HG03460 (cell line): ENCODE measurements at regions not wholly inside any gene's neighbourhood (a gene's known extent, or its start where the extent isn't known, plus 50 kb on each side); places are given as distances from the start of the nearest gene placed in this dataset.

ENCODE experiments used
- ATAC-seq: cut with Tn5 transposase; IDR thresholded peaks from one replicate; pipeline ENCODE4 v1.9.1; 2021; ENCODE audit not compliant: unreplicated experiment

DNA sequence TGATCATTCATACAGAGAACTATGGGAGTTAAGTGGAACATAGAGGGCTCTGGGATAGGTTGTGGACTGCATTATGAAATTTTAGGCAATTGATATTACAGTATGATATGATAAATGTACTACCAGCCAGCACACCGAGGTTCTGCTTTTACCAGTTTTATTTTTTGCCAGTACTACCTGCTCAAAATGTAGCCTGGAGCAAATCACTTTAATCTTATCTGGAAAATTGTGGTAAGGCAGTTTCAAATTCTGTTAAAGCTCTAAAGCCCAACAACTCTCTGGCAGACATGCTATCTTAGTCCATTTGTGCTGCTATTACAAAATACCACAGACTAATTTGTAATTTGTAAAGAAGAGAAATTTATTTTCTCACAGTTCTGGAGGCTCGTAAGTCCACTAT lies 474.9 kb upstream of the CWC22 start:
- ATAC-seq: no peak

DNA sequence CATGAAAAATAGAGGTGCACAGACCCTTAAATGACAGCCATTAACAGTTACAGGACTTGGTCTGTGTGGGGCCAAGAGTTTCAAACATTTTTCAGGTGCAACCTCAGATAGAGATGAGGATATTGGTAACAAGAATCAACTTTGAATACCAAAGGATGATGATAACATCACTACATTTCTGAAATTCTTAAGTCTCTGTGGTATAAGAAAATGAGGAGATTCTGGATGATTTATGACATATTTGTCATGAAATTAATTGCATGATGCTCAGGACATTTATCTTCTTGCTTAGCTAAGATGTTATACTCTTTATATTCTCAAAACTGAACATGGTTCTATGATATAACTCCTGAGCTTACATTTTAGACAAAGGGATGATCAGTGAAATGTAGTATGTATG lies 471.8 kb upstream of the CWC22 start:
- no peak for ATAC-seq

DNA sequence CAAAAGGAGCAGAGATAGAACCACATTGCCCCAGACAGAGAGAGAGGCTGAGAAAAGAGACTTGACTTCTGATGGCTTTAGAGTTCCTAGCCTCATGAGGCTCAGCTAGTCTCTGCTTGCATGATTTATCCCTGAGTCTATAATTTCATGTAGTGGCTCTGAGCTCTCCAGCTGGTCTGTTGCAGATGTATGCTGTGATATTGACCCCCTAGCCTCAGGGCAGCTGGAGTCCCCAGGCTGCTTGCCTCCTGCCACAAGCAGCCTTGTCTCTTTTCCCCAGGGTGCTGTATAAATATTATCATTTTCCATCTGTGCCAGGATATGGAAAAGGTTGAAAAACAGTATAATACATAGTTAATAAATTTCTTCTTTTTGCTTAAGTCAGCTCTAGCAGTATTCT lies 467.6 kb upstream of the CWC22 start:
- ATAC-seq: no peak

DNA sequence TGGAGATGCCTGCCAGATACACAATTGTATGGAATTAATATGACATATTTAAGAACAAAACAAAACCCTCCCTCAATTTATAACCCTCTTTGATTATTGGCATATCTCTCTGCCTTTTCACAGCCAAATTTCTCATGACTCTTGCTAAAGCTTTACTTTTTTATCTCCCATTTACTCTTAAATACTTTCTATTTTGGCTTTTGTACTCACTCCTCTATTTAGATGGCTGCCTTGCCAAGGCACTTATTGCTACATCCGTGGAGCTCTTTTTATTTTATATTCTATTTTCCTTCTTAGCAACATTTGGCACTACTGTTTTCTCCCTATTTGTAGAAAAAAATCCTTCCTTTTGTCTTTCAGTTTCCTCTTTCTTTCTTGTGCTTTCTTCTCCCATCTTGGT lies 466.4 kb upstream of the CWC22 start:
- no peak for ATAC-seq

DNA sequence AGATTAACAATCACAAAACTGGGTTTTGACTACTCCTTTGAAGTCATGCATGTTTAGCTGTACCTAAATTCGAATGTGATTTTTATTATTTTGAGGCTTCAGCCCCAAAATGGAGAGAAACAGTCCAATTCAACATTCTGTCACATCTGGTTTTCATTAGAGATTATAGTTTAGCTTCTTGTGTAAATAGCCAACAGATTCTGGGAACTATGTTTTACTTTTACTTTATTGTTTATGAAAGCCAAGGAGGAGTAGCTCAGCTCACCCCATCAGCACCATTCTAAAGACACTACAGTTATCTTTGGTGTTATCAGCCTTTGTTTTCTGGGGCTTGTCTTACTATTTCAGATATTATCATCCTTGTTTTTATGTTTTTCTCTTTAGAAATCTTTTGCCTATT lies 465.0 kb upstream of the CWC22 start:
- no peak for ATAC-seq

DNA sequence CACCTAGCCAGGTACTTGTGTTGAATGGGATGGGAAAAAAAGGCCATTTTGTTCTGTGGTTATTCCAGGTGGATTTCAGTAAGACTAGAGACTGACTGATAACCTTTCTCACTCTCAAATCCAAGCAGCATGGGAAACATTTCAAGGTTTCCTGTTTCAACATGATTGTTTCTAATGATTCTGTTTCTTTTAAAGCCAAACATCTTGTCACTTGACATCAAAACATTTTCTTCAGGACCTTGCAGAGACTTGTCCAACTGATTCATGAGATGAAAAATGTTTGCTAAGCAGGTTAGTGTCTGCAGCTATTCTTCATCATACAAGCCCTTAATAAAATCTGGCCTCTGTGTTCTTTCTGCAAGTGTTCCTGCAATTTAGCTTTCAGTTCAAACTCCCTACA lies 456.5 kb upstream of the CWC22 start:
- no peak for ATAC-seq

DNA sequence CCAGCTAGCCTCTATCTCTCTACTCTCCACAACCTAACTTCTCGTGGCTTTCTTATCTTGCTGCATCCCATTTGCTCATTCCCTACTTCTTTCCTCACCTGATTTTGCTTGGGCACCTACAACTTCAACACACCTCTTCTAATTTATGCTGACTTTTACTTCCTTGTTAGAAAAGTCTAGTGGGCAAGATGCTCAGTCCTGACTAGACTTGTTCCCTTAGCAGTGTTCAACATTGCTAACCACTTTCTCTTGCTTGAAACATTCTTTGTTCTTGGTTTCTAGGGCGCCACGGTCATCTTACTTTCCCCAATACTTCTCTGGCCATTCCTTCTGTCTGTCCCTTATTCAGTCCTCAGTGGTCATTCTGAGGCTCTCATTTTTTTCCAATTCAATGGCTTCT lies 454.7 kb upstream of the CWC22 start:
- ATAC-seq: no peak

DNA sequence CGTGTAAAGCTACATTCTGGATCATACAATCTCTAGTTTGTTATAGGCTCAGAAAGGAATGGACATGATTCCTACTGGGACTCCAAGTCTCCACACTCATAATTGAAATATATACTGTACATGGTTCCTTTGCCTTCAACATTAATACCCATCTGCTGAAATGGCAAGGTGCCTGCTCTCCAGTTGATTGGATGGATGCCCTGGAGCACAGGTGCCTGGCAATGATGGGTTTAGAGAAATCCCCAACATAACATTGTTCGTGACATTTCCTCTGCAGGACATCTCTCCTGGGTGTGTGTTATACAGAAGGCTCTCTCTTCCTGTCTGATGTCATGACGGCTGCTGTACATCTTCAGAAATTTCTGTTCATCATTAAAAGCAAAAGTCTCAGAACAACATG lies 449.7 kb upstream of the CWC22 start:
- no peak for ATAC-seq

DNA sequence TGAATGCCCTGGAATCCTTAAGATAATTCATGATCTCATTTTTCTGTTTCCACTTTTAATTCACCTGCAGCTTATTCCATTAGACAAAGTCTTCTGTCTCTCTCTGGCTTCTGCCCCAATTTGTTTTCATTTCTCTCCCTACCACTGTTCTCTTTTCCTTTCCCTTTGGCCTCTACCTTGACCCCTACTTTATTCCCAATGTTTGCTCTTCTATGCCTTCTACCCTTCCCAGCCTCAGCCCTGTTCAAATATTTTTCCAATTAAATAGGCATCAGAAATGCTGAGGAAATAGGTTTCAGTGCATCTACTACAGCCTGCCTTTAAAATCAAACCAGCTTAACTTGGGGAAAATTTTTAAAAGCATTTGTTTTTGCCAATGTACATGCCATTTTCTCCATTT lies 443.7 kb upstream of the CWC22 start:
- ATAC-seq: no peak

DNA sequence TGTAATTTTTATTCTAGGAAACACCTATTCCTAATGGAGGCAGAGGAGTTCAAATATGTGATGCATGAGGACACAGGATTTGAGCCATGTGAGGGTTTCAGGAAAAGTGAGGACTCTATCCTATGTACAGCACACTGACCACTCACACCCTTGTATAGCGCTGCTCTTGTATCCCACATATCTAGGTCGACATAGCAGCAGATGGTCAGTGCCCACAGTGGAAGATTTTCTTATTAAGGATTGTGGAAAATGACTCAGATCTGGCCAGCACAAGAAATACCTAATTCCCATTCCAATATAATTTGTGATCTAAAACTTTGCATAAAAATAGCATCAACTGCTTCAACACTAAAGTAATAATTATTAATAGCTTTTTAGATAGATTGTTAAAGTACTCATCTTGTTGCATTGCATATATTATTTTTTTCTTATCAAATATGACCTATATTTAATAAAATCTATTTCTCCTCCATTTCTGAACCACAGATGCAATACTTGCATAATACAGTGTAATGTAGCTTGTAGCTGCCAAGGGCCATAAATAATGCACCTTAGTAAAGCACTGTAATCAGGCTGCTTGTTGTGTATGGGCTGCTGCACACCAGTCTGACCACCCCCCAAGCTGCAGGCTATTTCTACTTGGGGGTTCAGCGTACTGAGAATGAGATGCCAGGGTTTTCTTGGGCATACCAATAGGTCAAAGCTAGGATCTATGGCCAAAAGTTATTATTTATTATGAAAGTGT lies 442.2 kb upstream of the CWC22 start:
- ATAC-seq: no peak

DNA sequence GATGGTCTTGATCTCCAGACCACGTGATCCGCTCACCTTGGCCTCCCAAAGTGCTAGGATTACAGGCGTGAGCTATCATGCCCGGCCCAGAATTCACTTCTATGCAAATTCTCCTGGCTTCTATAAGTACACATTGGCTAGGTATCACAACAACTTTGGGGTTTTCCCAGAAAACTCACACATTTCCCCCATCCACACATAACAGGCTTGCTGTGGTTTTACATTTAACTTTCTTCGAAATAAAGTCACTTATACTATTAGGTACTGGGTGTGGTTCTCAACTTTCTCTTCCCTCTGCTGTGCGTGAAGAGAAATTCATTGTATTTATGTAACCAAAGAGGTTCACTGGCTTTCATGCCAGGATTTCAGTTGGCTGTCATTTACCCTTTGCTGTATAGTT lies 439.4 kb upstream of the CWC22 start:
- no peak for ATAC-seq

DNA sequence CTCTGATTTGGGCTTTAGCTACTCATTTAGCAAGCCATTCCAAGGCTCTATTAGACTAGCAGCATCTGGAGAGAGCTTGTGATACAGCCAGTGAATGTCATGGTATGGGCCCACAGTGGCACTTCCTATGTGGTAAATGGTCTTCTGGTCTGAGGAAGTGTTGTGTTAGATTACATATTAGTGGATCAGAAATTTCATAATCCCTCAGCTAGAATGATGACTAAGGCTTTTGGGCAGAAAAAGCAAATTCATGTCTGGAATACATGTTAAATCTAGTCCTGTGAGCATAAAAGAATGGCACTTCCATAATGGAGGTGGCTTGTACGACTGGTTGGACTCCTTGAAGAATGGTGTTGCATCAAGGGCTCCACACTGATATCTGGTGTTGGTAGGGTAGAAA lies 436.8 kb upstream of the CWC22 start:
- ATAC-seq: no peak

DNA sequence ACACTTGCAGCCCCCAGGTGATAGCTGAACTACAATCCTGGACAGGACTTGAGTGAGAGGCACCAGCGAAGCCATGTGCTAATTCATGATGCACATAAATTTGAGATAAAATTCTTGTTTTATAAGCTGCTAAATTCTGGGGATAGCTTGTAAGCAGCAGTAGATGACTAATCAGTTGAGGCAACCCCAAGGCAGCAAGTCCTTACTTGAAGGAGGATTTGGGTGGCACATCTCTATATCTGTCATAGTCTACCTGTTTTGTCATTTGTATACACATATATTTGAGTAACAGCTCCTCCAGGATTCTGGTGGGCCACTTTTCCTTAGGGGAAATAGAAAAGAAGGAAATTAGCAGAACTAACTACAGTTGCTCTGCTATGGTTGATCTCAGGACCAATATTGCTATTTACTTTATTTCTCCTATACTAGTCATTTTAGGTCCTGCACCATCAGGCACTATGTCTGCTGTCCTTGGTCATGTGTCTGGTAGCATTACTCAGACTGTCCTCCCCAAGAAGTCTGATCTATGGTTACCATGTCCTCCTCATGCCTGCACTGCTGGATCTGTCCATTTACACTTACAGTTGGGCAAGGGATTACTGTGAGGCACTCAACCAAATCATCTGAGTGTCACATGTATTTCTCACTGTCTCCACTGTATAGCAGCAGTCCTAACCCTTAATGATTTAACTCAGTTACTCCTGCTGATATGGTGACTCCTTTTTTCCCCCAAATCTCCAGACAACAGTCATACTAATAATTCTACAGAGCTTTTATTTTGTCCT lies 436.0 kb upstream of the CWC22 start:
- ATAC-seq: no peak

DNA sequence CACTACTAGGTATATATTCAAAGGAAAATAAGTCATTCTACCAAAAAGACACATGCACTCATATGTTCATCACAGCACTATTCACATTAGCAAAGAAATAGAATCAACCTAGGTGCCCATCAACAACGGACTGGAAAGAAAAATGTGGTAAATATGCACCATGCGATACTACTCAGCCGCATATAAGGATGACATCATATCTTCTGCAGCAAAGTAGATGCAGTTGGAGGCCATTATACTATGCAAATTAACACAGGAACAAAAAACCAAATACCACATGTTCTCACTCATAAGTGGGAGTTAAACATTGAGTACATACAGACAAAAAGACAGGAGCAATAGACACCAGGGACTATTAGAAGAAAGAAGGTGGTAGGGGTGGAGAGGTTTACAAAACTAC lies 412.1 kb upstream of the CWC22 start:
- ATAC-seq: no peak

DNA sequence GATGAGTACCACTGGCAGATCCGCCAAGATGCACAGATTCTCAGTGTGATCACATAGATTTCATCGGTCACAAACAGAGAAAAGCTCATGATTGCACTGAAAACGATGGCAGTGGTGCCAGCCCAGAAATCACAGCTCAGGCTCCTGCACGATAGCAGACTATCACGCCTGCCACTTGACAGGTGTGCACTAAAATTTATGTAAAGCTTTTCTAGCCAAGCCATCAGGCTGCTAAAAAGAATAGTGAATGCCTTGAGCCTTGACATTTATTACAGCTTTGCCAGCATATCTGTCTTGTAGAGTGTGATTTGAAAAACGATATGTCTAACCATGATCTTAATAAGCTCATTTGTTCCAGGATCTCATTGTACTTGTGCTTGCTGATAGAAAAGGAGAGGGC lies 409.5 kb upstream of the CWC22 start:
- no peak for ATAC-seq

DNA sequence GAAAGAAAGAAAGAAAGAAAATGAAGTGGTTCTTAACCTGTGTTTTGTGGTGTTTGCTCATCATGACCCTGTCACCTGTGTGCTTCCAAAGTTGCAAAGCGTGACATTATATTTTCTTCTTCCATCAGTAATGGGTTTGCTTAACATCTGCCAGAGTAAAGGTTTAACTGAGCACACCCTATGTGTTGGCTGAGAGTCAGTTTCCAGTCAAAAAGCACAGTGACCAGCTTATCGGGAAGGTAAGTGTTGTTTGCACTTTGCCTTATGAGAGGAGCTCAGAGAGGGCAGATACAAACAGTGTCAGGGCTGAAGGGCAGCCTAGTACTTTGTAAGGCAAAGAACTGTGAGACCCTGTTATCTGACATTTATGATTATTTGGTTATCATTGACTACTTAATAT lies 406.2 kb upstream of the CWC22 start:
- no peak for ATAC-seq

DNA sequence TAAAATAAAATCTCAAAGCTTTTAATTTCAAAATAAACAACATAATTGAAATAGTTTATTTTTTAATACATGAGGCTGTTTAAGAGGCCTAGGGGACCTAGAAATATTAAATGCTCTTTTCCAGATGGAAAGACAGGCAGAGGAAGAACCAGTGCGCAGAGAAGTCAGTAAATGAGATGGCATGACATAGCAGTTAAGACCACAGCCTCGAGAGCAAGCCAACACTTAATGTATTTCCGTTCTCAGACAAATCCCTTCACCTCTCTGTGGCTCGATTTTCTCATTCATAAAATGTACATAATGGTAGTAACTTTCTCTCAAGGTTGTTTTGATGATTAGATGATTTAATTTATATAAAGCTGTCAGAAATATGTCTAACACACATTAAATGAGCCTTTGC lies 405.1 kb upstream of the CWC22 start:
- ATAC-seq: no peak

DNA sequence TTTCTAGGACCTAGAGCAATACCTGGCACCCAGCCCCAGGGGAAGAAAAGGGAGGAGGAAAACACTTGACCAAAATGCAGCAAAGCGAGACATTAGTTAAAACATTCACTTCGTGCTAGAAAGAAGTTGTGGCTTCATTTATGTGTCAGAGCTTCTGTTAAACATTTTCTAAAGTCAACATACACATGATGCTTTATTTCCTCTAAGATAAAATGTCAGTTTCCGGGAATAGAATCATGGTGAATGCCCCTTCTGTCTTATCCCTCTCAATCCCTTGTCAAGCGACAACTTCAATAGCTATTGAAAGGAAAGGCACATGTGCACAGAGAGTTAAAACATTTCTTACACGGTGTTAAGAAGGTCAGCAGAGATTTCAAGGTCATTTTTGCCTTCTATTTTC lies 404.6 kb upstream of the CWC22 start:
- ATAC-seq: peak; percentile 65

DNA sequence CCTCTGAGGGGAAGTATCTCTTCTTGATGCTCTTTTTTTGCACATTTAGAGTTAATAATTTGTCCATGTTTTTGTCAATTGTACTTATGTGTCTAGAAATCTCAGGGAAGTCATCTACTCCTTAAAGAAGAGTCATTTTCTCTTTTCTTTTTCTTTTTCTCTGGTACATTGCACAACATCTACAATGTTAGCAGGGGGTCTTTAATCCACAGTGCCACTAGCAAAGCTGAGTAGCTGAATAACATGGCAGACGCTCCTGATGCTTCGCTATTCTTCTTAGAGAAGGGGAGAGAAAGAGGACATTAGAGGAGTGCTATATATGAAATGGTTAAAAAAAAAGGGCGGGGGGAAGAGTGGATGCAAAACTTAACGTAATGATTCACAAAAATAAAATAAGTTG lies 399.6 kb upstream of the CWC22 start:
- ATAC-seq: no peak

DNA sequence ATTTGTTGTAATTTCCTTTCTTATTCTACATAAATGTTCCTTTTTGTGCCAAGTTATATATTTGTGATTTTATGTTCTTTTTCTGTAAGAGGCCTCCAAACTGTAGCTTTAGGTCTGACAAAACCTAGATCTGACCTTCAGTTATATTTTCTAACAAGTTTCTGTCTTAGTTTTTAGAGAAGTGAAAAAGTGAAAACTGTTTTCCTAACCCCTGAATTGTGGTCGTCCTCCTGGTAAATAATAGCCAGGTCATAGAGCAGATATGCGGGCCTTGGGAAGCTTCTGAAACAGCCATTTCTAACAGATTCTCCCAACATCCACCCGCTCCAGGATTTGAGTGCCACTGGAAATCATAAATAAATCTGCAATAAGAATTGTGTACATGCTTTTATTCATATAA lies 398.4 kb upstream of the CWC22 start:
- ATAC-seq: no peak

DNA sequence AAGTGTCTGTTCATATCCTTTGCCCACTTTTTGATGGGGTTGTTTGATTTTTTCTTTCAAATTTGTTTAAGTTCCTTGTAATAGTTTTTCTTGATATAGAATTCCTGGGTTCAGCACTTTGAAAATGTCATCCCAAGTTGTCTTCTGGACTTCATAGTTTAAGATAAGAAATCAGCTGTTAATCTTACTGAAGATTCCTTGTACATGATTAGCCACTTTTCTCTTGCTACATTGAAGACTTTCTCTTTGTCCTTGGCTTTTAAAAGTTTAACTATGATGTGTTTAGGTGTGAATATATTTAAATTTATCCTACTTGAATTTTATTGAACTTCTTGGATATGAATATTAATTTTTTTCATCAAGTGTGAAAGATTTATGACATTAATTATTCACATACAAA lies 387.2 kb upstream of the CWC22 start:
- no peak for ATAC-seq

DNA sequence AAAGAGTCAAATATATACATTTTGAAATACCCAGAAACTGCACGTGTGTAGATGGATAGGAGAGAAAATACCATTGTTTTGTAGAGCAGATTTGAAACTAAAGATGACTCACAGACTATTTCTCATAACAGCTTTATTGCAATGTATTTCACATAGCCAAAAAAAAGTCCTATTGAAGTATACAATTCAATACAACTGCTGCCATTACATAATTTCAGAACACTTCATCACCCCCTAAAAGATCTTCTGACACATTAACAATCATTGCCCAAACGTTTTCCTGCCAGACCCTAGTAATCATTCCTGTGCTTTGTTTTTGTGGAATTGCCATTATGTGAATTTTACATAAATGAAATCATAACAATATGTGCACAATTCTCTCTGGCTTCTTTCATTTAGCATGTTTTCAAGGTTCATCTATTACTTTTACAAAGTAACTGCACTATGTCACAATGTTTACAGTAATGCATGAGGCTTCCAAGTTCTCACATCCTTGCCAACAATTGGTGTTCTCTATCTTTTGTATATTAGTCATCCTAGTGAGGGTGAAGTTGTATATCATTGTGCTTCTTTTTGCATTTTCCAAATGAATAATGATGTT lies 378.6 kb upstream of the CWC22 start:
- no peak for ATAC-seq
